HG03442 (cell line): ENCODE measurements at regions not wholly inside any gene's neighbourhood (a gene's known extent, or its start where the extent isn't known, plus 50 kb on each side); places are given as distances from the start of the nearest gene placed in this dataset.

Source experiments
- ATAC-seq: cut with Tn5 transposase; IDR thresholded peaks from one replicate; pipeline ENCODE4 v1.9.1; 2021; ENCODE audit warnings: mild to moderate bottlenecking, moderate library complexity; ENCODE audit not compliant: unreplicated experiment

- ATAC-seq = peak; percentile 69
These were observed 162.2 kb downstream of the SREK1 start for GRCh38 chr5:66306105-66306843.

DNA sequence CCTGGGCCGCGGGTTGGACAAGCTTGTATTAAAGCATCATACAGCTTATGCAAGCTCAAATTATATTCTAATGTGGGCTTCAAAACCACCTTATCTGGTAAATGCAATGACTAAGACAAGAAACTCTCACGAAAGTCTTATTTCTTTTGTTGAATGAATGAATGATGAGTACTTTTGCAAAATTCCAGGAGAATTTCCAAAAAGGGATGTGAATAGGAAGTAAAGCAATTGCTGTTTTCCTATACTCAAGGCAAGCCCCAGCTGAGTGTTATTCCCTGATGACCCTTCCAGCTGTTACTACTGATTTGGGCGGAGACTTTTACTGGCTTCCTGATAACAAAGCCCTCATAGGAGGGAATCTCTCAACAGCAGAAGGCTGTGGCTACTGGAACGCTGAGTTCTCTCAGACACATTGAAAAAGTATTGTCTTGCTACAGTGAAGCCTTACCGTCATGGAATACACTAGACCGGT, 162.8 kb downstream of the SREK1 start:
- ATAC-seq = no peak

- ATAC-seq = peak; percentile 70
These were observed 163.6 kb downstream of the SREK1 start for GRCh38 chr5:66307647-66308241.

GRCh38 chr5:66312266-66312665, 168.2 kb downstream of the SREK1 start:
- no peak for ATAC-seq

DNA sequence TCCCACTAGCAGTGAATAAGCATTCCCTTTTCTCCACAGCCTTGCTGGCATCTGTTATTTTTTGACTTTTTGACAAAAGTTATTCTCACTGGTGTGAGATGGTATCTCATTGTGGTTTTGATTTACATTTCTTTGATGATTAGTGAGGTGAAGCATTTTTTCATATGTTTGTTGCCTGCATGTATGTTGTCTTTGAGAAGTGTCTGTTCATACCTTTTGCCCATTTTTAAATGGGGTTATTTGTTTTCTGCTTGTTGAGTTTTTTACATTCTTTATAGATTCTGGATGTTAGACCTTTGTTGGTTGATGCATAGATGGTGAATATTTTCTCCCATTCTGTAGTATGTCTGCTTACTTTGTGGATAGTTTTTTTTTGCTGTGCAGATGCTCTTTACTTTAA, 171.7 kb downstream of the SREK1 start:
- no peak for ATAC-seq

GRCh38 chr5:66322786-66323528, 178.9 kb downstream of the SREK1 start:
- ATAC-seq = no peak

- no peak for ATAC-seq
These were observed 179.4 kb downstream of the SREK1 start for GRCh38 chr5:66323529-66323895.

DNA sequence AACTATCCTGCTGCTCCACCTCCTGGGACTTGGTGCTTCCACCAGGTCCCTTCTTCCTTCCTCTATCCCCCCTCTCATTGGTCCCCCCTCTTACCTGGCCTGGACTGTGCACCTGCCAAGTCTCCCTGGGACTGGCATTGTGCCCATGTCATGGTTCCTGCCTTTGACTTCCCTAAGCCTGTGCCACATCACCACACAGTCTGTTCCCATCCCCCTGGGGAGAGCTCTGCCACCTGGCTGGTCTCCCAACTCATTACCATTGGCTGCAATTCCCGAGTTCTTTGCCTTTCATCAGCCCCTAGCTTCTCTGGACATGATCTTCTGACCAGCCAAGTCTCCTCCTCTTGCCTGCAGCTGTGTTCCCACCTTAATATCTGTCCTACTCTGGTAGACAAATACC, 180.3 kb downstream of the SREK1 start:
- no peak for ATAC-seq

DNA sequence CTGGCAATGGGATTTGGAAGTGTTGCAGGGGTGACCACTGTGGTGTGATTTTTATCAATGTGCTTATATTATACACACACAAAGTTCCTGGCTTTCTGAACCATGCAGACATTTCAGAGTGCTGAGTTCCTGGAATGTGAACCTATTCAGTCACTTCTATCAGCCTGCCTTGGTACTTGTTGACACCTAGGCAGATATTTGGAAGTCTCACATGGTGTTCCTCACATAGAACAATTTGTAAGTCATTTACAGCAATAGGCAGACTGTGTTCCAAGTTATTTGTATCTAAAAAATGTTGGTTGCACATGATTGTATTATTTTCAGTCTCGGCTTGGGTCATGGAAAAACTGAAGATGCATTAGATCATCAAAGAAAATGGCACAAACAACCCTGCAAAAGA, 182.2 kb downstream of the SREK1 start:
- ATAC-seq = no peak

DNA sequence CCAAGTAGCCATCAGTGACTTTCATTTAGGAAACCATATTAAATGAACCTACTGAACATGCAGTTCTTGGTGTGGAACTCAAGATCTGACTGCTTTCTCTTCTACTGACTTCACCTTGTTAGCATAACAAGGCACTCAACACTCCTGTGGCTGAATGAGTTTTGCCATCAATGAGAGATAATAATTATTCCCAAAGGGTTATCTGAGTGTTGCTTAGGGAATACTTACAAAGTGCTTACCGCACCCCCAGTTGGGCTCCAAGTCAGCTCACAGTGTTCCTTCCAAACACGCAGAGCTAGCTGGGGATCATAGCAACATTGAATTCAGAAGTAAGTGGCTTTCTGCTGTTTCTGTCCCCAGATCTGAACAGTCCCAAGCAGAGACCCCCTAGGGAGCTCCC, 182.9 kb downstream of the SREK1 start:
- ATAC-seq = no peak

GRCh38 chr5:66329078-66329477, 185.0 kb downstream of the SREK1 start:
- no peak for ATAC-seq

DNA sequence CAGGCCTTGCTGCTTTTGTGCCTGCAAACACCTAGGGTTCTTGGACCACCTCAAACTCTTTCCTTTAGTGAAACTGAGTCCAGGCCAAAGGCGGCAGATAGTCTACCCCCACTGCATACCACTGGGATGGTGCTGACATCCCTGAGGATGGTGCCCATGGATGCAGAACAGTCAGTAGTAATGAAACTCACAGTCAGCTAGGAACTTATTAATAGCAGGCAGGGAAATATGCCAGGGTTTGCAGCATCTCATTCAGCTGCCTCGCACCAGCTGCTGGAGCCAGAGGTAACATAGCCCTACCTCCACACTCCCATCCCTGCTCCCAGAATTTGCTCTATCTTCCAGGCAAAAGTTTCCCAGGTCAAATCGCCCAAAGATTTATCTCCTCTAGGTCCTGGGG, 189.1 kb downstream of the SREK1 start:
- ATAC-seq = no peak

GRCh38 chr5:66337626-66338226, 193.6 kb downstream of the SREK1 start:
- no peak for ATAC-seq

GRCh38 chr5:66338828-66339227, 194.7 kb downstream of the SREK1 start:
- no peak for ATAC-seq

DNA sequence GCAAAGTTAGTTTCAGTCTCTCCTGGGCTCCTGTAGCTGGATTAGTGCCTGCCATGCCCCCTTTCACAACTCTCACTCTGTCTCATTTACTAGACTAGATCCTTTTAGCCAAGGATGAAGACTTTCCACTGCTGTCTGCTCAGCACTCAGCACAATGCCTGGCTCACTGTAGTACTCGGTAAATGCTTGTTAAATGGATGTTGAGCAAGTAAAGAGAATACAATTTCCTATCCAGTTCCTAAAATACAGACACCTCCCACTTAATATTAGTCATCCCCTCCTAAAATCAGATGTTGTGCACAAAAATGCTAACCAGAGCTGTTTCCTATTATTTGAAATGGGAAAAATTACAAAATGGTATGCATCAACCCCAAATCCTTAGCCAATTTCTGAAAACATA, 195.8 kb downstream of the SREK1 start:
- ATAC-seq = no peak

- ATAC-seq = no peak
These were observed 196.7 kb downstream of the SREK1 start for GRCh38 chr5:66340786-66341185.

GRCh38 chr5:66342341-66342880, 198.3 kb downstream of the SREK1 start:
- ATAC-seq = no peak

GRCh38 chr5:66343370-66344071, 199.4 kb downstream of the SREK1 start:
- ATAC-seq = no peak

- no peak for ATAC-seq
These were observed 200.4 kb downstream of the SREK1 start for GRCh38 chr5:66344544-66344943.

DNA sequence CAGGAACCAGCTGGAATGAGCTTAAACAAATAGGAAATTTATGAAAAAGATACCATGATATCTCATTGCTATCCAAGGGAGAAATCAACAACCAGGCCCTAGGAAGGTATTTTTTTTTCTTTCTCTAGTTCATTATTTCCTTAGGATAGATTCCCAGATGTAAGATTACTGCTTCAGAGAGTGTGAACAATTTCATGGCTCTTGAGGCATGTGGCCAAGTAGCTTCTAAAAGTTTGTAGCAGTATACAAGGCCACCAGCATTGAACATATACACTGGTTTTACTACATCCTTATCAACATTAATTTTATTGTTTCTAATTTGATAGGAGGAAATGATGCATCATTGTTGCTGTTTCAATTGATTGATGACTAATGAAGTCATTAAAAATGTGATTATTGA, 201.2 kb downstream of the SREK1 start:
- ATAC-seq = no peak

DNA sequence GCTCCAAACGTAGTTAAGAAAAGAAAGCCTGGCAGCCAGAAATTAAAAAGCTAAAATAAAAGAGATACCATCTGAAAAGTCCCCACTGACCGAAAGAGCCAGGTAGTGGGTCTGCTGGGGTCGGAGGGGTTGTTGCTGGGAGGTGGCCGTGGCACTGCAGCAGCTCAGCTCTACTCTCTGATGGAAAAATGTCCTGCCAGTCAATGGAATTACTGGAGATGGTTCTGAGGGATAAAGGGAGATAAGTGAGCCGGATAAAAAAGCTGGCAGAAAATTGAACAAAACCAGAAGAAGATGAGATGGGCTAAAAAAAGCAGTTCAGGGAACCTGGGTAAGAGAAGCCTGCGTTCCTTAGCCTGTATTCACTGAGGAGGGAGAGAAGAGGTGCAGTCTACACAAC, 202.8 kb downstream of the SREK1 start:
- ATAC-seq = no peak
